Ovary (tissue), 3 donors: ENCODE measurements at regions not wholly inside any gene's neighbourhood (a gene's known extent, or its start where the extent isn't known, plus 50 kb on each side); places are given as distances from the start of the nearest gene placed in this dataset.

Experiments used
- POLR2A ChIP-seq: fragments of 450-650 bp; IDR thresholded peaks from one replicate; pipeline ENCODE4 v1.6.1; 2017; ENCODE audit warnings: antibody characterized with exemption, mild to moderate bottlenecking, moderate library complexity
- TF ChIP-seq, protein P1 (sequence below), 3 donors: fragments of 450-650 bp in 2 of 3; fragments of 200-600 bp in 1 of 3; IDR thresholded peaks; one replicate each; pipeline versions ENCODE4 v1.5.1 to v1.8.0; 2016 to 2022; ENCODE audit warnings: antibody characterized with exemption in 3 of 3, mild to moderate bottlenecking in 1 of 3
- donor health status: DM: no; HTN: no; CAD: no.

DNA sequence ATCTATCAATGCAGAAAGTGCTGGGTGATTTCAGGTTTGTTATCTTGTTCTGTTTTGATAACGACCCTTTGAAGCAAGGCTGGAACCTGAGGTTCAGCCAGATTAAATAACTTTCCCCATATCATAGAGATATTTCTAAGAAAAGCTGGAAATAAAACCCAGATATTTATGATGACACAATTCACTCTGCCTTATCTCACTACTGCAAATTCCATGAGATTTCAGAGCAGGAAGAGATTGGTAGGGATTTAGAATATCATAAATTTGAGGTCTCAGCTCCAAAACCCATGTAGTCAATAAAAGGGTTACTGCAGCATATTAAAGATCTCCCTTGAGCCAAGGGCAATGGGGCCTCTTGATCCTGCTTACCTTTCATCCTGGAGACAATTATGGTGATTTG is 692.5 kb upstream of the IGFBP3 start:
- TF ChIP-seq, protein P1, sequence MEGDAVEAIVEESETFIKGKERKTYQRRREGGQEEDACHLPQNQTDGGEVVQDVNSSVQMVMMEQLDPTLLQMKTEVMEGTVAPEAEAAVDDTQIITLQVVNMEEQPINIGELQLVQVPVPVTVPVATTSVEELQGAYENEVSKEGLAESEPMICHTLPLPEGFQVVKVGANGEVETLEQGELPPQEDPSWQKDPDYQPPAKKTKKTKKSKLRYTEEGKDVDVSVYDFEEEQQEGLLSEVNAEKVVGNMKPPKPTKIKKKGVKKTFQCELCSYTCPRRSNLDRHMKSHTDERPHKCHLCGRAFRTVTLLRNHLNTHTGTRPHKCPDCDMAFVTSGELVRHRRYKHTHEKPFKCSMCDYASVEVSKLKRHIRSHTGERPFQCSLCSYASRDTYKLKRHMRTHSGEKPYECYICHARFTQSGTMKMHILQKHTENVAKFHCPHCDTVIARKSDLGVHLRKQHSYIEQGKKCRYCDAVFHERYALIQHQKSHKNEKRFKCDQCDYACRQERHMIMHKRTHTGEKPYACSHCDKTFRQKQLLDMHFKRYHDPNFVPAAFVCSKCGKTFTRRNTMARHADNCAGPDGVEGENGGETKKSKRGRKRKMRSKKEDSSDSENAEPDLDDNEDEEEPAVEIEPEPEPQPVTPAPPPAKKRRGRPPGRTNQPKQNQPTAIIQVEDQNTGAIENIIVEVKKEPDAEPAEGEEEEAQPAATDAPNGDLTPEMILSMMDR (IDR thresholded peaks at IDR 0.05), result no peak
- no peak for TF ChIP-seq POLR2A
